ENCODE measurements at regions not wholly inside any gene's neighbourhood (a gene's known extent, or its start where the extent isn't known, plus 50 kb on each side); places are given as distances from the start of the nearest gene placed in this dataset.

- TF ChIP-seq REST (IDR thresholded peaks at IDR 0.05; ENCODE audit: insufficient read depth in 1 of 2, low read depth in 2 of 2, low read length in 1 of 2): no peak
- no peak for TF ChIP-seq POLR2AphosphoS5 (IDR thresholded peaks at IDR 0.05; ENCODE audit: low read depth, low read length)
- no peak for TF ChIP-seq SIN3A (IDR thresholded peaks at IDR 0.05; ENCODE audit: borderline replicate concordance, insufficient read depth, low read depth, low read length)
- TF ChIP-seq CTCF (IDR thresholded peaks at IDR 0.05): no peak
- TF ChIP-seq TCF7L2 (IDR thresholded peaks at IDR 0.05; ENCODE audit: low read depth, low read length): no peak
- ChIA-PET POLR2A (interaction anchor here (0.6 kb wide), 2 partner anchors 316 to 340 kb away, joined by 4 to 17 read pairs; no protein-coding TSS in a partner anchor), CTCF (no interaction called here)
- no TSS peak for BruUV-seq (replicated peaks)
- Histone ChIP-seq H3K4me1 (ENCODE audit: control insufficient read depth, insufficient read depth, low read length) (no peaks in the 10 kb centered on the region), H3K27me3 (ENCODE audit: control insufficient read depth, insufficient read depth, low read length) (no peaks in the 10 kb centered on the region; the same call in 1 of the 2 replicates), H3K27ac (ENCODE audit: low read length) (no peak overlapping the region), H3K4me3 (ENCODE audit: low read depth in 2 of 2, low read length in 2 of 2) (no peak overlapping the region), H3K9me3 (ENCODE audit: control insufficient read depth, insufficient read depth, low read depth, low read length) (no peaks in the 10 kb centered on the region), H3K36me3 (ENCODE audit: control insufficient read depth, insufficient read depth, low read length) (no peaks in the 10 kb centered on the region)
- DNase-seq (ENCODE audit: low read depth, low spot score) (no peak), ATAC-seq (no peak)
- intact Hi-C loops (cut with micrococcal nuclease; ENCODE audit: unreplicated experiment): no loop called here
- in situ Hi-C loops (cut with HindIII; ENCODE audit: low pct_unique_long_range_greater_than_20kb, low sequenced_read_pairs): no loop called here
These were observed 74.9 kb upstream of the AGAP1 start for GRCh38 chr2:235418918-235419317.

GRCh38 chr2:235419996-235420395, 73.8 kb upstream of the AGAP1 start:
- no TSS peak for BruUV-seq (replicated peaks)
- DNase-seq (ENCODE audit: low read depth, low spot score) (no peak), ATAC-seq (no peak)
- ChIA-PET CTCF (no interaction called here), POLR2A (no interaction called here)
- intact Hi-C loops (cut with micrococcal nuclease; ENCODE audit: unreplicated experiment) (no loop called here), in situ Hi-C loops (cut with HindIII; ENCODE audit: low pct_unique_long_range_greater_than_20kb, low sequenced_read_pairs) (no loop called here)
- Histone ChIP-seq H3K4me1 (ENCODE audit: control insufficient read depth, insufficient read depth, low read length) (no peaks in the 10 kb centered on the region), H3K27ac (ENCODE audit: low read length) (no peak overlapping the region), H3K36me3 (ENCODE audit: control insufficient read depth, insufficient read depth, low read length) (no peaks in the 10 kb centered on the region), H3K27me3 (ENCODE audit: control insufficient read depth, insufficient read depth, low read length) (no peaks in the 10 kb centered on the region; the same call in 1 of the 2 replicates), H3K9me3 (ENCODE audit: control insufficient read depth, insufficient read depth, low read depth, low read length) (no peaks in the 10 kb centered on the region), H3K4me3 (ENCODE audit: low read depth in 2 of 2, low read length in 2 of 2) (no peak overlapping the region)
- TF ChIP-seq CTCF (IDR thresholded peaks at IDR 0.05): no peak
- no peak for TF ChIP-seq POLR2AphosphoS5 (IDR thresholded peaks at IDR 0.05; ENCODE audit: low read depth, low read length)
- TF ChIP-seq TCF7L2 (IDR thresholded peaks at IDR 0.05; ENCODE audit: low read depth, low read length): no peak
